LoVo (cell line): ENCODE measurements at regions not wholly inside any gene's neighbourhood (a gene's known extent, or its start where the extent isn't known, plus 50 kb on each side); places are given as distances from the start of the nearest gene placed in this dataset.
"Not testable (repeated sequence)": the region's sequence is repeated elsewhere in the genome, so short reads cannot be mapped to it uniquely, and the experiment has no call there.

Experiments used
- DNase-seq: peaks from one replicate; pipeline ENCODE4 v3.0.0-alpha.2; 2016; ENCODE audit warnings: low spot score

GRCh38 chr10:108685863-108686531 lies 1237.3 kb downstream of the XPNPEP1 start:
- no peak for DNase-seq

DNA sequence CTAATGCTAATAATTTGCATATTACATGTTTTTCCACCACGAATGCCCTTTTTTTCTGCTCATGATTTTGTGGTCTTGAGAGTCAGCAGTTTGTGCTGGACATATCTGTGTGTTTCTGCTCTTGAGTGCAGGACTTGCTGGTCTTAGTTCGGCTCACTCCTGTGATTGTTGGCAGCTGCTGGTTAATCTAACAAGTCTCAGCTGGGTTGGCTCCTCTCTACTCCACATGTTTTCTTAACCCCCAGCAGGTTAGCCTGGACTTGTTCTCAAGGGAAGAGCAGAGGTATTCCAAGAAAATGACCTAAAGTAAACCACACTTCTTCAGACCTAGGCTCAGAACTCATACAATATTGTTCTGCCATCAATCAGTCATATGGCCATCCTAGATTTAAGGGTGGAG lies 1238.9 kb downstream of the XPNPEP1 start:
- no peak for DNase-seq

DNA sequence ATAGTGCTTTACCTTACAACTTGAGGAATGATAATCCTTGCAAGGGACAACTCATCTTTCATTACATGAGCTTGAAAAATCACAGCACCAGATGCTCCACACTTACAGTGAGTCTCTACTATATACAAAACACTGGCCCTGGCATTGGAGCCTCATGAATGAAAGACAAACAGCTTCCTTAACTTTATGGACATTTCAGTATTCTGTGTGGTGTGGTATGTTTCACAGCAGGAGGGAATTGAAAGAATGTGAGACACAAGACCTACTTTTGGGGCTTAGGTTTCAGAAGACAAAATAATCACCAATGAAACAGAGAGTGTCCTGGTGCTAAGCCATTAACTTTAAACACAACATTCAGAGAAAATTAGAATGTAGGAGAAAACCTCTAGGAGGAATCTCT lies 1249.6 kb downstream of the XPNPEP1 start:
- DNase-seq, result no peak

DNA sequence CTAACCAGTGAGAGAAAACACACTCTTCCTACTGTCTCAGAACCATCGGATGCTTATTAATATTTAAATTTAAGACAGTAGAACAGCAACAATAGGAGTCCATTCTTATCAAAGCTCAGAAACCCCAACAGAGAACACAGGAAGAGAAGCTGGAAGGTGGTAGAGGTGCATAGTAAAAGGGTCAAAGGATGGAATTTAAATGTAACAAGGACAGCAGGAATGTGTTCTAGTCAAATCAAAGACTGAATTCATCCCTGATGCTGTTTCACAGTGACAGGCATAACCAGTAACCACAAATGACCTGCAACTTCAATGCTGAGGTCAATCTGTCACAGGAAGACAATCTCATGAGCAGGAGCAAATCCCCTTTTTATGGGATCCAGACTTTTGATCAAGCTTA lies 1259.7 kb downstream of the XPNPEP1 start:
- no peak for DNase-seq

GRCh38 chr10:108662975-108663374 lies 1260.3 kb downstream of the XPNPEP1 start:
- DNase-seq, result no peak

- DNase-seq, result no peak
Observed at GRCh38 chr10:108655057-108655456, 1268.3 kb downstream of the XPNPEP1 start.

DNA sequence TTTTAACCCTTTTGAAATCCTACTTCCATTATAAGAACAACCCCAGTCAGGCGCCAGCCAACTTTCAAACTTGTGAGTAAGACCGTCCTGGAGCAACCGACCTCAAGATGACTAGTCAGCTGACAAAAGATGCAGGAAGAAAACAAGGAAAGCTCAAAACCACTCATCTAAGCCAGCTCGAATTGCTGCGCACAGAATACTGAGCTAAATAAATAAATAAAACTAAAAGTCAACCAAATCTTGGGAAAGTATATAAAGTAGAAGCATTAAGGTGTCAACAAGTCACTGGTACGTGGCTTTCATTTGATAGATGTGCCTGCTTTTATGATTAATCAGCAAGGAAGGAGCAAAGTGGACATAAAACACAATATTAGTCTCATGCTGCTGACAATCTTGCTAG lies 1269.8 kb downstream of the XPNPEP1 start:
- no peak for DNase-seq

DNA sequence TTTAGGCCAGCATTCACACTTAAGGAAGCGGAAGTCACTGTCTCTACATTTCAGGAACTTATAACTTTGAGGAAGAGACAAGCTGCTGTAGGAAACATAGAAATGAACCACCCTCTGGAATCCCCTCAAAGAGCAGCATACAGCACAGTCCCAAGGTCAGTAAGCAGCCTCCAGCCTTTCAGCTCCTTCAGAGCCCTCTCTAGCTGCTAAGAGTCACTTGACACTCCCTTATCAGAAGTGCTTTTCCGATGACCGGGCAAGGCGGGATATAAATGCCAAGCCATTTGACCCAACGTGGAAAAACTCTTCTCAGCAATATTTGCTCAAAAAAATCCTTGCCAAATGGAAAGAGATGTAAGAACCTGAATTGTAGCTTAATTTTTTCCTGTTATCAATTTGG lies 1284.3 kb downstream of the XPNPEP1 start:
- no peak for DNase-seq

- no peak for DNase-seq
Observed at GRCh38 chr10:108638225-108638624, 1285.1 kb downstream of the XPNPEP1 start.

DNA sequence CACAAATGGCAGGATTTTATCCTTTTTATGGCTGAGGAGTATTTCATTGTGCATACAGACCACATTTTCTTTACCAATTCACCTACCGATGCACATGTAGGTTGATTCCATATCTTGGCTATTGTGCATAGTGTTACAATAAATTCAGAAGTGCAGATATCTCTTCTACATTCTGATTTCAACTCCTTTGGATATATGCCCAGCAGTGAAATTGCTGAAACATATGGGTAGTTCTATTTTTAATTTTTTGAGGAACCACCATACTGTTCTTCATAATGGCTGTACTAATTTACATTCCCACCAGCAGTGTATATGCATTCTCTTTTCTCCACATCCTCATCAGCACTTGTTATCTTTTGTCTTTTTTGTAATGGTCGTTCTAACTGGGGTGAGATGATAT lies 1290.3 kb downstream of the XPNPEP1 start:
- DNase-seq, result no peak

DNA sequence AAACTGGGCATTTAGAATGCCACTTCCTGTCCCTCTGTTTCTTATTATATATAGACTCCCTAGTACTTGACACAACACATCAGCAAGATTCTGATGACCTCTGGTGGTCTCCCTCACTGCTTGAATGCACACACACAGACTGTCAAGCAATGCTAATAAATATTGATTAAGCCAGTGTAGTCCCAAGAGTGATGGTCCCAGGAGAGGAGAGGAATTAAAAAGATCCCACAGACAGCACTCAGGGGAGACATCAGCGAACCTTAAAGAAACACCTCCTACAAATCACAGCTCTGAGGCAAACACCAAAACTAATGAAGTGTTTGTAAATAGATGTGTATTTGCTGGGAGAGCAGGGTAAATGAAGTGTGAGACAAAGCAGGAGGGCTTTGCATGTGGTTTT lies 1291.2 kb downstream of the XPNPEP1 start:
- DNase-seq, result no peak

DNA sequence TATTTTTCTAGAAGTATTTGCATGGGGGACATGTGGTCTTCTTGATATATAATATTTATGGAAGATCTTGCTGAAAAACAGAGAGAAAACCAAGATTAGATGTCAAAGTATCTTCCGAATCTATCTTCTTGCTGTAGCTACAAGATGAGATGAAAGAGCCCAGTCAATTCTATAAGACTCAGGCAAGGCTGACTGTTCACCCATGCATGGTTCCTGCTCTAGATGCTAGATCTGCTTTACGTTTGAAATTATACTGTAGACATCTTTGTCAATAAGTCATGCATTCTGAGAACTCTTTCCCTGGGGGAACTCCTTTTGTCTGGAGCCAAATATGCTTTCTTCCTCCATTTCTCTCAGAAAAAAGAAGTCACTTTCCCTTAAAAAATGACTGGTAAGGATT lies 1292.0 kb downstream of the XPNPEP1 start:
- no peak for DNase-seq

- no peak for DNase-seq
Observed at GRCh38 chr10:108629834-108630233, 1293.5 kb downstream of the XPNPEP1 start.

- no peak for DNase-seq
Observed at GRCh38 chr10:108624052-108624451, 1299.3 kb downstream of the XPNPEP1 start.

GRCh38 chr10:108620821-108621534 lies 1302.3 kb downstream of the XPNPEP1 start:
- DNase-seq, result no peak

DNA sequence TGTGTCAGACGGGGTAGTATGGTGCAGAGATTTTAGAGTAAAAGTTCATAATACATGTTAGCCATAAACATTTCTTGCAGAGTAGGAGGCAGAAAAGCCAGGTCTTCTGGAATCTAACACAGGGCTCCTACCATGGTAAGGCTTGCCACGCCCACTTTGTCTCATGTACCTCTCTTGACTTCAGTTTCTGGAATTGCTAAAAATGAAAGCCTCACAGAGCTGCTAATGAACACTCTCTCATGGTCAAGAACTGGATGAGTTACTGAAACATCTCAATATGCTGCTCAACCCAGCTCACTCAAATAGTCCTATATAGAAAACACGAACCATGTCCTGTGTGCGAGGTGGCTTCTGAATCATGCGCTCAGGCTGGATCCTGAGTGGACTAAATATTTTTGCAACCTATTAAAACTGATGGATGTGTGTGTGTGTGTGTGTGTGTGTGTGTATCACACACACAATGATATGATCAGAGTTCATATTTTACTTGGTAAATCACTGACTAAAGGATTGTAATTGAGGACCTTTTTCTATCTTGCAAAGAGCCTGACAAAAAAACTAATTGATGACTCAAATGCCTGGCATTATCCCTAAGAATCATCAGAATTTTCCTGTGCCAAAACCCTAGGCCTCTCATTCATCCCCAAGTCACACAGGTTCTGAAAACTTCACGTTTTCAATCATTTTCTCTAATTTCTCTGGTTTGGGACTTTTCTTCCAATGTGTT lies 1306.6 kb downstream of the XPNPEP1 start:
- no peak for DNase-seq

DNA sequence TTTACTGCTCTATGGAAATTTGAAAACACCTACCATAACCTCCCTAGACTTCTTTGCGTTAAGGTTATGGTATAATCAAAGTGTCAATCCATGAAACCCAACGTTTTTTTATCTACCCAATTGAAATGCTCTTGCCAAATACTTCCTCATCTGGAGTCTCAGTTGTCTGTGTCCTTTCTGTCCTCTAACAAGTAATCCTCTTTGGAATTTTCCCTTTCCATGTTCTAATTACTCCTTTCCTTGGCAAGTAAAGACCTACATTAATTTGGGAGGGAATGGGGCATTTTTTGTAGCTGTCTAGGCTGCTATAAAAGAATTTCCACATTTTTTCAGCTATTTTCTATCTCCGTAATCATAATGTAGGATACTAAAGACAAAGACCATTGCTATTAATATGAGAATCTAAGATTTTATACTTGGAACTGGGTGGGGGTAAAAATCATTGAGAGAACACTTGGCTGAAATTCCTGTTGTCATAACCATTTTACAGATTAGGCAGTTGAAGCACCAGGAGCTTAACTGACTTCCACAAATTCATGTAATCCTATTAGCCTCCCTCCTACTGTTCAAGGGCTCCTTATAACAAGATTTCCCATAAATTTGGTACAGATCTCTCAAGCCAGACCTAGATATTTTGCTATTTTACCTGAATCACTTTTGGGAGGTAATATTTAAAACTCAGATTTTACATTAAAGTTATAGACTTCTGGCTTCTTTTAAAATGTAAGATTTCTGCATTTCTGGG lies 1307.6 kb downstream of the XPNPEP1 start:
- no peak for DNase-seq

- no peak for DNase-seq
Observed at GRCh38 chr10:108612485-108612884, 1310.8 kb downstream of the XPNPEP1 start.

DNA sequence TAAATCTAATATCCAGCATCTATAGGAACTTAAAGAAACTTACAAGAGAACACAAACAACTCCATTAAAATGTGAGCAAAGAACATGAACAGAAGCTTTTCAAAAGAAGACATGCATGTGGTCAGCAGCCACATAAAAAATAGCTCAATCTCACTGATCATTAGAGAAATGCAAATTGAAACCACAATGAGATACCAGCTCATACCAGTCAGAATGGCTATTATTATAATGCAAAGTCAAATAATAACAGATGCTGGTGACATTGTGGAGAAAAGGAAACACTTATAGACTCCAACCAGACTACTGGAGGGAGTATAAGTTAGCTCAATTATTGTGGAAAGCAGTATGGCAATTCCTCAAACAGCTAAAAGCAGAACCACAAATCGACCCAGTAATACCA lies 1314.5 kb downstream of the XPNPEP1 start:
- no peak for DNase-seq

GRCh38 chr10:108601851-108602250 lies 1321.5 kb downstream of the XPNPEP1 start:
- no peak for DNase-seq

GRCh38 chr10:108600511-108600910 lies 1322.8 kb downstream of the XPNPEP1 start:
- not testable (repeated sequence) for DNase-seq

- DNase-seq, result not testable (repeated sequence)
Observed at GRCh38 chr10:108599317-108599716, 1324.0 kb downstream of the XPNPEP1 start.
